Astrocyte of the cerebellum (primary cell): ENCODE measurements at regions not wholly inside any gene's neighbourhood (a gene's known extent, or its start where the extent isn't known, plus 50 kb on each side); places are given as distances from the start of the nearest gene placed in this dataset.

Experiments
- DNase-seq: peaks from one replicate; pipeline ENCODE4 v3.0.0-alpha.2; 2011; ENCODE audit warnings: low read depth
- H3K4me3 ChIP-seq: 2 replicates; pipeline ENCODE4 v1.5.1; 2011; ENCODE audit warnings: mild to moderate bottlenecking, low read depth, low read length, moderate library complexity
- in situ Hi-C: cut with HindIII; loops from 2 replicates; pipeline ENCODE4 v1.10.0; 2017; ENCODE audit warnings: low sequenced_read_pairs
- TF ChIP-seq, protein P1 (sequence below): IDR thresholded peaks from 2 replicates; pipeline ENCODE4 v1.5.1; 2012; ENCODE audit warnings: low read length, low read depth, moderate library complexity, mild to moderate bottlenecking; ENCODE audit errors: missing control alignments

DNA sequence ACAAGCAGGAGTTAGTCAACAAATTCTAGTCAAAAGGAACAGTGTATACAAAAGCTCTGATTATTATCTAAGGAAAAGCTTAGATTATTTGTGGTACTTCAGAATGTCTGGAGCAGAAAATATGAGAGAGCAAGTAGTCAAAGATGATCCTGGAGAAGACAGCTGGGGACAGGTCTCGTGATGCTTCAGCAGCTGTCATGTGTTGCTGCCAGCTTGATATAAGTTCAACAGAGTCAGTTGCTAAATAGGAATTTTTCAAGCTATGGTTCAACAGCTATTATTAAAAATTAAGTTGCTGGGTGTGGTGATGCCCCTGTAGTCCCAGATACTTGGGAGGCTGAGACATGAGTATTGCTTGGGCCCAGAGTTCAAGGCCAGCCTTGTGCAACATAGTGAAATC, 240.0 kb upstream of the RHOBTB1 start:
- in situ Hi-C loops, result no loop called here
- DNase-seq, result no peak
- H3K4me3 ChIP-seq, result no peak overlapping the region
- TF ChIP-seq, protein P1, sequence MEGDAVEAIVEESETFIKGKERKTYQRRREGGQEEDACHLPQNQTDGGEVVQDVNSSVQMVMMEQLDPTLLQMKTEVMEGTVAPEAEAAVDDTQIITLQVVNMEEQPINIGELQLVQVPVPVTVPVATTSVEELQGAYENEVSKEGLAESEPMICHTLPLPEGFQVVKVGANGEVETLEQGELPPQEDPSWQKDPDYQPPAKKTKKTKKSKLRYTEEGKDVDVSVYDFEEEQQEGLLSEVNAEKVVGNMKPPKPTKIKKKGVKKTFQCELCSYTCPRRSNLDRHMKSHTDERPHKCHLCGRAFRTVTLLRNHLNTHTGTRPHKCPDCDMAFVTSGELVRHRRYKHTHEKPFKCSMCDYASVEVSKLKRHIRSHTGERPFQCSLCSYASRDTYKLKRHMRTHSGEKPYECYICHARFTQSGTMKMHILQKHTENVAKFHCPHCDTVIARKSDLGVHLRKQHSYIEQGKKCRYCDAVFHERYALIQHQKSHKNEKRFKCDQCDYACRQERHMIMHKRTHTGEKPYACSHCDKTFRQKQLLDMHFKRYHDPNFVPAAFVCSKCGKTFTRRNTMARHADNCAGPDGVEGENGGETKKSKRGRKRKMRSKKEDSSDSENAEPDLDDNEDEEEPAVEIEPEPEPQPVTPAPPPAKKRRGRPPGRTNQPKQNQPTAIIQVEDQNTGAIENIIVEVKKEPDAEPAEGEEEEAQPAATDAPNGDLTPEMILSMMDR, result no peak

DNA sequence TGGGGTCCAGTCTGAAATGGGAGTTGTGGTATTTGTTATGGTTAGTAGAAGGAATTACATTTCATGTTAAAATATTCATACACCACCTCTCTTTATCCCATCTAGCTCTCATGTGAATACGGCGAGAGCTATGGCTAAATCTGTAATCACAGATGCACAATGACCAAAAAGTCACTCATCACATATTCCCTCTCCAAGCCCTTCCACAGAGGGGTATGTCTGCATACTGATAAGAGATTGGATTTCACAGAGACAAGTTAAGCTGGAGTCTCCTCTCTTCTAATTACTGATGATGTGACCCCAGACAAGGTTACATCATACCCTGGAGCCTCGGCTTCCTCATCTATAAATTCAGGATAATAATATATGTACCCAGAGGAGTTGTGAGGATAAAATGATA, 237.8 kb upstream of the RHOBTB1 start:
- DNase-seq, result no peak
- in situ Hi-C loops, result no loop called here
- H3K4me3 ChIP-seq, result no peak overlapping the region
- TF ChIP-seq, protein P1, result no peak

DNA sequence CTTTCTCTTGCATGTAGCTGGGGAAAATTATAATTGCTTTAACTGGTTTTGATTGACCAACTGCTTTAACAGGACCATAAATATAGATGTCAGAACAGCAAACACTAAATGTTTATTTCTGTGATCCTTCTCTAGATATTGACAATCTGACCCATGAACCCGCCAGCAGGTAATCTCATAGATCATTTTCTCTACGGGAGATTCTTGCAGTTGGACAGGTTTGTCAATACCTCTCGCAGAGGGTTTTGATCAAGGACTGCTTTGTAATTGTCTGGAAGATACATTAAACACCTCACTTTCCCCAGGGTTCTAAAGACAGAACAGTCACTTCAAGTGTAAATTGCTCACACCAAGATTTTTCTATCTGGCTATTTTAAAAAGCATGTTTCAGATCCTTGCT, 235.8 kb upstream of the RHOBTB1 start:
- TF ChIP-seq, protein P1, result no peak
- DNase-seq, result no peak
- H3K4me3 ChIP-seq, result no peak overlapping the region
- in situ Hi-C loops, result no loop called here

DNA sequence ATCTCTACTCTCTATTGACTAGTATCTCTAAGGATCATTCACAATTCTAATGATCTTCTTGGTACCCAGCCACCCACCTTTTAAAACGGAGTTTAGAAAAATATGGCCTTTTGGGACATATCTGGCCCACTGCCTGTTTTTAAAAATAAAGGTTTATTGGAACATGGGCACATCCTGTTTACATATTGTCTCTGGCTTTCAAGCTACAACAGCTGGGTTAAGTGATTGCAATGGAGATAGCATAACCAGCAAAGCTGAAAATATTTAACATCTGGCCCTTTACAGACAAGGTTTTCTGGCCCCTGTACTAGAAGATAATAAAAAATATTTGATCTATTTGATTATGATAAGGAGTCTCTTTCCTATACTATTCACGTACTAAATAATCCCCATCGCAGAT, 232.4 kb upstream of the RHOBTB1 start:
- in situ Hi-C loops, result no loop called here
- no peak overlapping the region for H3K4me3 ChIP-seq
- no peak for DNase-seq
- TF ChIP-seq, protein P1, result no peak

DNA sequence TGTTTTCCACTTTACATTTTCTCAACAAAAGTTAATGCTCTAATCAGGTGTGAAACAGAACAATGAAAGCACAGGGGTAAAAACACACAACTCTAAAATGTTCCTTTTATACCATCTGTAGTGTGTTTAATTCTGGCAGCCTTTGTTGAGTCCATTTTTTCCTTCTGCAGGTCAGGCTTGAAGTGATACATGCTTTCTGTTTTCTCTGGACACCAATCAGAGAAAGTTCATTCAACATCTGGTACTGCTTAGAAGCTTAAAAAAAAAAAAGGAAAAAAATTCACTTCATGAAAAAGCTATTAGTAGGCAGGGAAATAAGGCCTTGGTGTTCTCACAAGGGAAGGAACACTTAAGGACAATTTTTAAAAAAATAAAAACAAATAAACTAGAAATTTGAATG, 231.3 kb upstream of the RHOBTB1 start:
- in situ Hi-C loops, result no loop called here
- TF ChIP-seq, protein P1, result no peak
- peak; percentile 69 for DNase-seq
- no peak overlapping the region for H3K4me3 ChIP-seq

DNA sequence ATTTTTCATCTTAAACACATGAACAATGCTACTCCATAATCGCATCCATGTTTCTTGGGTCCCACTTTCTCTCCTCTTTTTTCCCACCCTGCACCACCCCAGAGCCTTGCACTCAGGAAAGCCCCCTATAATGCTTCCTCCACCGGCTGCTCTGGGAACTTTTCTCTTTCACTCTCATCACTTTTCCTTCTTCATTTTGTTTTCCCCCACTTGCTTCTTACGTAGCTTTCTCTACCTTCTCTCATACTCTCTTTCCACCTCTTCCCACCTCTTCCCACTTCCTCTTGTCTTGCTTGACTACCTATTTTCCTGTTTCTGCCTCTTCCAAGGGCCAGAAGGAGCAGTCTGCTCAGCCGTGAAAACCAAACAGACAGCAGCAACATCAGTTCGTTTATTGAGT, 229.5 kb upstream of the RHOBTB1 start:
- in situ Hi-C loops, result no loop called here
- DNase-seq, result no peak
- no peak overlapping the region for H3K4me3 ChIP-seq
- TF ChIP-seq, protein P1, result no peak

DNA sequence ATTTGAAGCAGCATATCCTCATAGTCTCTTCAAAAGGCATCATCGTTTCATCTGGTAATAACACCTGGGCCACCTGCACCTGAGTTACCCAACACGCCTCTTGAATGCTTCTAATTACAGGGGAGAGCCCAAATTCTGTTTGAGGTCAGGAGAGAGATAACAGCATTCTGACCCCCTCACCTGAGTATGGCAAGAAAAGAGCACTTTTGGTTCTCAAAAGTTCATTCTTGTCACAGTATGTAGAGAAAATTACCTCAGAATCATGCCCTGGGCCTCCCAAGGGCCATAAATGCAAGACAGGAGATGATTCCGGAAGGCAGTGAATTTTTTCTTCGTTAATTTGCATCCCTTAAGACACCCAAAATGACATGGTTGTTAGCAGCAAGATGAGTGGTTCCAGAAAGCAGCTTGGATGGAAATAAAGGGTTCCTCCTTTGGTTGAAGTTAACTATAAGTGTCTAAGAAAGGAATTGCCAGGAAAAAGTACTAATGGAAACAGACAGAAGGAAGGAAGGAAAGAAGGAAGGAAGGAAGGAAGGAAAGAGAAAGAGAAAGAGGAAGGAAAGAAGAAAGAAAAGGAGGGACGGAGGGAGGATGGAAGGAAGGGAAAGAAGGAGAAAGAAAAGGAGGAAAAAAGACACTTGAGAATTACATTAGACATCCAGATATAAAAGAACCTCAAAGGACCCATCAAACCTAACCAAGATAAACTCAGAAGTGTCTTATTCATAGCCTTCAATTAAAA, 228.4 kb upstream of the RHOBTB1 start:
- no peak overlapping the region for H3K4me3 ChIP-seq
- TF ChIP-seq, protein P1, result no peak
- DNase-seq, result no peak
- in situ Hi-C loops, result no loop called here
